Spleen (tissue), 7 donors: ENCODE measurements at regions not wholly inside any gene's neighbourhood (a gene's known extent, or its start where the extent isn't known, plus 50 kb on each side); places are given as distances from the start of the nearest gene placed in this dataset.
"Not testable (repeated sequence)": the region's sequence is repeated elsewhere in the genome, so short reads cannot be mapped to it uniquely, and the experiment has no call there.

Experiments used
- CTCF ChIP-seq, 11 experiments: fragments of 200-600 bp in 7 of 11; fragments of 450-650 bp in 4 of 11; sonication (generic) in 4 of 11; IDR thresholded peaks in 8 of 11; conservative IDR thresholded peaks in 3 of 11; 1 replicate in 7 of 11; 2 replicates in 4 of 11; pipeline versions ENCODE4 v1.4.0 to v1.8.0; 2016 to 2021; ENCODE audit warnings: antibody characterized with exemption in 11 of 11, inconsistent platforms in 4 of 11, mild to moderate bottlenecking in 1 of 11
- POLR2A ChIP-seq, 3 donors: fragments of 450-650 bp; IDR thresholded peaks; one replicate each; pipeline ENCODE4 v1.5.1; 2017; ENCODE audit warnings: antibody characterized with exemption in 3 of 3, mild to moderate bottlenecking in 1 of 3
- POLR2AphosphoS5 ChIP-seq, 3 donors: sonication (generic); formaldehyde crosslinking; IDR thresholded peaks; one replicate each; pipeline ENCODE4 v1.5.1; 2017; ENCODE audit warnings: antibody characterized with exemption in 3 of 3
- donor health status: DM: no; HTN: no; CAD: no; lungs with moderate emphysema.
- donor health status: DM: no; HTN: no; CAD: no.
- donor health status: DM: no; HTN: no; CAD: no.

- TF ChIP-seq POLR2AphosphoS5 (IDR thresholded peaks at IDR 0.05); POLR2A (IDR thresholded peaks at IDR 0.05); CTCF (IDR thresholded peaks at IDR 0.05 in 8 of 11, conservative IDR thresholded peaks at IDR 0.05 in 3 of 11): not testable (repeated sequence)
Observed at GRCh38 chr21:28052956-28053355, 939.7 kb downstream of the LTN1 start.
